Loucy (cell line): ENCODE measurements at regions not wholly inside any gene's neighbourhood (a gene's known extent, or its start where the extent isn't known, plus 50 kb on each side); places are given as distances from the start of the nearest gene placed in this dataset.

Source experiments
- H2AFZ ChIP-seq: fragments of 200-600 bp; sonication (generic); 2 replicates; pipeline ENCODE4 v1.6.0; 2016; ENCODE audit warnings: antibody characterized with exemption, mild to moderate bottlenecking, low read length, moderate library complexity
- H3F3A ChIP-seq: fragments of 200-600 bp; 2 replicates; pipeline ENCODE4 v1.6.0; 2016; ENCODE audit warnings: antibody characterized with exemption, low read depth, mild to moderate bottlenecking
- H3K27me3 ChIP-seq: fragments of 200-600 bp; sonication (generic); 2 replicates; pipeline ENCODE4 v1.6.1; 2014; ENCODE audit warnings: low read length, mild to moderate bottlenecking; ENCODE audit not compliant: insufficient read depth, poor library complexity, severe bottlenecking
- H3K36me3 ChIP-seq: fragments of 200-600 bp; sonication (generic); 2 replicates; pipeline ENCODE4 v1.6.1; 2016; ENCODE audit warnings: low read length; ENCODE audit not compliant: insufficient read depth
- H3K4me1 ChIP-seq: fragments of 200-600 bp; sonication (generic); 2 replicates; pipeline ENCODE4 v1.5.1; 2014; ENCODE audit warnings: low read length, mild to moderate bottlenecking; ENCODE audit not compliant: insufficient read depth, poor library complexity, severe bottlenecking
- H3K4me2 ChIP-seq: fragments of 200-600 bp; sonication (generic); 2 replicates; pipeline ENCODE4 v1.6.0; 2014; ENCODE audit warnings: antibody characterized with exemption, low read length, low read depth, mild to moderate bottlenecking; ENCODE audit not compliant: poor library complexity, severe bottlenecking
- H3K4me3 ChIP-seq: fragments of 200-600 bp; sonication (generic); 2 replicates; pipeline ENCODE4 v1.5.1; 2014; ENCODE audit warnings: low read length, mild to moderate bottlenecking, mixed read lengths; ENCODE audit not compliant: poor library complexity, severe bottlenecking
- H3K79me2 ChIP-seq: fragments of 200-600 bp; sonication (generic); 2 replicates; pipeline ENCODE4 v1.6.1; 2014; ENCODE audit warnings: low read length; ENCODE audit not compliant: insufficient read depth
- H3K9ac ChIP-seq: fragments of 200-600 bp; sonication (generic); 2 replicates; pipeline ENCODE4 v1.6.0; 2014; ENCODE audit warnings: mild to moderate bottlenecking, low read depth, low read length, moderate library complexity; ENCODE audit not compliant: poor library complexity, severe bottlenecking
- H3K9me2 ChIP-seq: fragments of 200-600 bp; sonication (generic); replicated peaks from 2 replicates; pipeline ENCODE4 v1.6.1; 2016; ENCODE audit warnings: low read depth, low read length, mixed read lengths
- H3K9me3 ChIP-seq: fragments of 200-600 bp; sonication (generic); 2 replicates; pipeline ENCODE4 v1.6.1; 2014; ENCODE audit warnings: mild to moderate bottlenecking, antibody characterized with exemption, low read length, low read depth; ENCODE audit not compliant: insufficient read depth
- H4K20me1 ChIP-seq: fragments of 200-600 bp; sonication (generic); 2 replicates; pipeline ENCODE4 v1.6.0; 2014; ENCODE audit warnings: antibody characterized with exemption, low read length, mild to moderate bottlenecking; ENCODE audit not compliant: insufficient read depth, poor library complexity, severe bottlenecking
- EZH2phosphoT487 ChIP-seq: fragments of 200-600 bp; IDR thresholded peaks from 2 replicates; pipeline ENCODE4 v1.6.1; 2018; ENCODE audit warnings: antibody characterized with exemption, mild to moderate bottlenecking, moderate library complexity, borderline replicate concordance
- TF ChIP-seq, protein P1 (sequence below): fragments of 200-600 bp; sonication (generic); conservative IDR thresholded peaks from 2 replicates; pipeline ENCODE4 v1.5.1; 2014; ENCODE audit warnings: mild to moderate bottlenecking, antibody characterized with exemption, low read length

DNA sequence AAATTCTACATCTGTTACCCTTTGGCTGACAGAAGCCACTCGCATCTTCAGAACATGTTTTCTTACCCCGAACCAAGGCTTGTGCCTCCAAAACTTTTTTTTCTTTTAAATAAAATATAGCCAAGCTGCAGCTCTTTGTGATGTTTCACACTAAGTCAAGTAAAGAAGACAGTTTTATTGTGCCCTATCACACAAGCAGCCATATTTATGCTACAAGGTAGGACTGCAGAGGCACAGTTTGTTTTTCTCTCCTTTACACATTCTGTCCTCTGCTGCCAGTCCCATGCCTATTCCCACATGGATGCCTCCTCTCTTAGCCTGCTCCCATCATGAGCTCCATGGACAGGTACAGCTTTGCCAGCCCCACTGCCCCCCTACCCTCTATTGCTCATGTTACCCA, 219.6 kb upstream of the THUMPD2 start:
- Histone ChIP-seq H3K9me2 (no peaks in the 10 kb centered on the region), H3K79me2 (no peaks in the 10 kb centered on the region), H3K9me3 (no peaks in the 10 kb centered on the region; the same call in 1 of the 2 replicates), H3K4me1 (peaks cover 21% of the 10 kb centered on the region), H4K20me1 (no peaks in the 10 kb centered on the region), H3K36me3 (no peaks in the 10 kb centered on the region), H3K27me3 (no peaks in the 10 kb centered on the region), H3K9ac (no peak overlapping the region), H2AFZ (no peak overlapping the region), H3K4me3 (no peak overlapping the region), H3K4me2 (no peak overlapping the region), H3F3A (no peaks in the 10 kb centered on the region)
- TF ChIP-seq, protein P1, sequence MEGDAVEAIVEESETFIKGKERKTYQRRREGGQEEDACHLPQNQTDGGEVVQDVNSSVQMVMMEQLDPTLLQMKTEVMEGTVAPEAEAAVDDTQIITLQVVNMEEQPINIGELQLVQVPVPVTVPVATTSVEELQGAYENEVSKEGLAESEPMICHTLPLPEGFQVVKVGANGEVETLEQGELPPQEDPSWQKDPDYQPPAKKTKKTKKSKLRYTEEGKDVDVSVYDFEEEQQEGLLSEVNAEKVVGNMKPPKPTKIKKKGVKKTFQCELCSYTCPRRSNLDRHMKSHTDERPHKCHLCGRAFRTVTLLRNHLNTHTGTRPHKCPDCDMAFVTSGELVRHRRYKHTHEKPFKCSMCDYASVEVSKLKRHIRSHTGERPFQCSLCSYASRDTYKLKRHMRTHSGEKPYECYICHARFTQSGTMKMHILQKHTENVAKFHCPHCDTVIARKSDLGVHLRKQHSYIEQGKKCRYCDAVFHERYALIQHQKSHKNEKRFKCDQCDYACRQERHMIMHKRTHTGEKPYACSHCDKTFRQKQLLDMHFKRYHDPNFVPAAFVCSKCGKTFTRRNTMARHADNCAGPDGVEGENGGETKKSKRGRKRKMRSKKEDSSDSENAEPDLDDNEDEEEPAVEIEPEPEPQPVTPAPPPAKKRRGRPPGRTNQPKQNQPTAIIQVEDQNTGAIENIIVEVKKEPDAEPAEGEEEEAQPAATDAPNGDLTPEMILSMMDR = no peak
- TF ChIP-seq EZH2phosphoT487 = no peak

DNA sequence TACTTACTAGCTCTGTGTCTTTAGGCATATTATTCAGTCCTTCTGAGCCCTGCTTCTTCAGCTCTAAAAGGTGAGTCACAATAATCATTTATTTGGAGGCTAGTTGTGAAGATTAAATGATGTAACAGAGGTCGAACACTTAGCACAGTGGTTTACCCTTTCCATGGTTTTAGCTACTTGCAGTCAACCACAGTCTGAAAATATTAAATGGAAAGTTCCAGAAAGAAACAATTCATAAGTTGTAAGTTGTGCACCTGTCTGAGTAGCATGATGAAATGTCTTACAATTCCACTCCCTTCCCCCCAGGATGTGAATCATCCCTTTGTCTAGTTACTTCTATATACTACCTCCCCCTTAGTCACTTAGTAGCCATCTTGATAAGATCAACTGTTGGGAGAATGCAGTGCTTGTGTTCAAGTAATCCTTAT, 217.6 kb upstream of the THUMPD2 start:
- Histone ChIP-seq H3K9me2 (no peaks in the 10 kb centered on the region), H3K79me2 (no peaks in the 10 kb centered on the region), H3K9me3 (no peaks in the 10 kb centered on the region), H3K4me2 (no peak overlapping the region), H2AFZ (no peak overlapping the region), H3K27me3 (no peaks in the 10 kb centered on the region), H3F3A (no peaks in the 10 kb centered on the region), H3K4me3 (no peak overlapping the region), H3K4me1 (peaks cover 21% of the 10 kb centered on the region), H3K9ac (no peak overlapping the region), H3K36me3 (no peaks in the 10 kb centered on the region), H4K20me1 (no peaks in the 10 kb centered on the region)
- TF ChIP-seq EZH2phosphoT487 = no peak
- TF ChIP-seq, protein P1 = no peak

DNA sequence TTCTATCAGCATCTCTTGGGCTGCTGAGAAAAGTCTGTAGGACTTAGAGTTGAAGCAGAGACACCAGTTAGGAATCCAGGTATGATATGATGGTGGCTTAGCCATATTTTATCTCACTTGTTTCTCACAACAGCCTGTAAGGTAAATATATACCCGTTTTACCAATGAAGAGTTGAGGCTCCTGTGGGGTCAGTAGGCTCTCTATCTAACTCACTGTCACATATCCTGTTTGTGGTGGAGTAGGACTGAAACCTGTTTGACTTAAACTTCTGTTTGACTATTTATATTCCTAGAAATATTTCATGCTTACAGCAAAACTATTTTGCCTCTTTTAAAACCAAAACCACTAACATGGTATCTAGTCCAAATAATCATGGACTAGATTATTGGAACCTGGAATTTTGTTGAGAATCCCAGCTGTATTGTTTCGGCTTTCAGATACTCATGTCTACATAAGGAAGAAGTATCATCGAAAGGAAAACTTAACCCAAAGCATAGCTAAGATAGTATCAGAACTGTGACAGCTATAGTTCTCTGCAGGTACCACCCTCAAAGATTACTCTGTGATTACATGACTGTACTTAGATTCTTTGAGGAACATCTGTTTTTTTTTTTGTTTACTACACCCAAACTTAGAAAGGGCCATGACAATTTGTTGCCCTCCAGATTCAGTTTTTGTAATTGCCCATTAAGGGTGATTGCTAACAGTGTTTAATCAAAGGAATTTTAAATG, 216.1 kb upstream of the THUMPD2 start:
- no peak overlapping the region for H3K4me3 ChIP-seq
- H3K79me2 ChIP-seq = no peaks in the 10 kb centered on the region
- H3K9me2 ChIP-seq = no peaks in the 10 kb centered on the region
- H3F3A ChIP-seq = no peaks in the 10 kb centered on the region
- H2AFZ ChIP-seq = no peak overlapping the region
- TF ChIP-seq EZH2phosphoT487 = no peak
- TF ChIP-seq, protein P1 = no peak
- H3K4me1 ChIP-seq = peaks cover 21% of the 10 kb centered on the region
- H3K27me3 ChIP-seq = no peaks in the 10 kb centered on the region
- no peak overlapping the region for H3K4me2 ChIP-seq
- H3K9ac ChIP-seq = no peak overlapping the region
- no peaks in the 10 kb centered on the region for H3K9me3 ChIP-seq
- H3K36me3 ChIP-seq = no peaks in the 10 kb centered on the region
- no peaks in the 10 kb centered on the region for H4K20me1 ChIP-seq
